Effector memory CD4-positive, alpha-beta T cell (primary cell): ENCODE measurements at regions not wholly inside any gene's neighbourhood (a gene's known extent, or its start where the extent isn't known, plus 50 kb on each side); places are given as distances from the start of the nearest gene placed in this dataset.
"Not testable (repeated sequence)": the region's sequence is repeated elsewhere in the genome, so short reads cannot be mapped to it uniquely, and the experiment has no call there.

Experiments used
- DNase-seq, 3 donors: peaks; one replicate each; pipeline ENCODE4 v3.0.0-alpha.2; 2020
- H3K27ac ChIP-seq: 2 replicates; pipeline ENCODE4 v1.7.0; 2013; ENCODE audit warnings: mild to moderate bottlenecking, low read length, moderate library complexity; ENCODE audit not compliant: insufficient read depth, poor library complexity, severe bottlenecking
- H3K27me3 ChIP-seq: replicated peaks from 2 replicates; pipeline ENCODE4 v1.7.0; 2013; ENCODE audit warnings: mild to moderate bottlenecking, low read length; ENCODE audit not compliant: insufficient read depth, control insufficient read depth, poor library complexity, severe bottlenecking
- H3K36me3 ChIP-seq: 2 replicates; pipeline ENCODE4 v1.7.0; 2013; ENCODE audit warnings: mild to moderate bottlenecking, low read length, moderate library complexity; ENCODE audit not compliant: control insufficient read depth, insufficient read depth
- H3K4me1 ChIP-seq: 2 replicates; pipeline ENCODE4 v1.7.0; 2013; ENCODE audit warnings: low read length, mild to moderate bottlenecking; ENCODE audit not compliant: control insufficient read depth, insufficient read depth, poor library complexity, severe bottlenecking
- H3K4me3 ChIP-seq: 2 replicates; pipeline ENCODE4 v1.7.0; 2013; ENCODE audit warnings: low read length, low read depth, mild to moderate bottlenecking; ENCODE audit not compliant: insufficient read depth, poor library complexity, severe bottlenecking
- H3K9me3 ChIP-seq: 2 replicates; pipeline ENCODE4 v1.7.0; 2013; ENCODE audit warnings: mild to moderate bottlenecking, low read length, moderate library complexity; ENCODE audit not compliant: control insufficient read depth

DNA sequence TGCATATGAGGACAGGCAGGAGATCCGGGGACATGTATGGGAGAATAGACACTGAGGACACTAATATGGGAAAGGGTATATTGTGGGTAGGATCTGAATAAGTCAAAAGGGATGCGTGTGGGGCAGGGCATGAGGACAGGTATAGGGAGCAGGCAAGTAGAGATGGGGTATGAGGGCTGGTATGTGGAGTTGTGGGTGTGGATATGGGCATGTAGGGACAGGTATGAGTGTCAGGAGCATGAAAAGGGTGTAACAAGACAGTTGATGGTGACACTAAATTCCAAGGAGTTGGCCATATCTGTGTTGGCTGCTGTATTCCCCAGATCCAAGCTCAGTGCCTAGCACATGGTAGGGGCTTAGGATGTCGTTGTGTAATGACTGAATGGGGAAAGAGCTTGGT, 84.4 kb upstream of the PAX2 start:
- peaks cover 23% of the 10 kb centered on the region for H3K27me3 ChIP-seq
- no peak for DNase-seq

DNA sequence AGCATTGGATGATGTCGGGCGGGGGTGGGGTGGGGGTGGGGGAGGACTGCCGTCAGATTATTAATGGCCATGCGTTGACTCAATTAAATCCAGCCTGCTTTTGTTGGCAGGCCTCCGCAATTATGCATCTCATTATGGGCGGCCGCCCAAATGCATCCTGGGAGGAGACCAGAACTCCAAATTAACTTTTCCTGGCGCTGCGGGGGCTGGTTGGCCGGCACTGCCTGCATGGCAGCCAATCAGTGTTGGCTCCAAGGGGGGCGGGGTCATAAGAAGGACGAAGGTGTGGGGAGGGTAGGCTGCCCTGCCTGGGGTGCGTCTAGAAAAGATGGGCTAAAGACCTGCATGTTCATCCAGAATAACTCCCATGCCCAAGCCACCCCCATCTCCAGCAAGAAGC, 83.9 kb upstream of the PAX2 start:
- H3K4me3 ChIP-seq: no peak overlapping the region
- H3K27me3 ChIP-seq: peaks cover 20% of the 10 kb centered on the region
- no peak overlapping the region for H3K27ac ChIP-seq
- H3K36me3 ChIP-seq: no peaks in the 10 kb centered on the region
- H3K9me3 ChIP-seq: no peaks in the 10 kb centered on the region
- H3K4me1 ChIP-seq: no peaks in the 10 kb centered on the region
- DNase-seq: no peak

More for the DNA sequence above, 84.4 kb upstream of the PAX2 start:
- Histone ChIP-seq H3K36me3 (no peaks in the 10 kb centered on the region), H3K4me1 (peaks cover 2% of the 10 kb centered on the region), H3K9me3 (no peaks in the 10 kb centered on the region), H3K27ac (no peak overlapping the region), H3K4me3 (no peak overlapping the region)

DNA sequence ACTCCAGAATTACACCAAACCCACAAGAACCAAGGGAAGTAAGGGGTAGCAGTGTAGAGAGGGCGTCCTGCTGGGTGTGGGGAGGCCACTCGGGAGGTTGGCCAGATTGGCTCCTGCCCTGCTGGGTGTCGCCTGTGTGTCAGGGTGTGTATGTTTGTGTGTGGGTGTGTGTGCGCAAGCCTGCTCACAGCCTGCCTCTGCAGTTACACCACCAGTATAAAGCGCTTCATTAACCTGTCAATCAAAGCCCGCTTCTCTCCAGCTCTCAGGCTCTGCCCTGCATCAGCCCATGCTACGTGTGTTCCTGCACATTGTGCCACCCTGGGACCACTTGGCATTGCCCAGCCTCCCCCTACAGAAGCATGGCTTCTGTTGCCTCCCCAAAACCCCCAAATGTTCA, 83.3 kb upstream of the PAX2 start:
- H3K4me3 ChIP-seq: no peak overlapping the region
- H3K27ac ChIP-seq: no peak overlapping the region
- no peaks in the 10 kb centered on the region for H3K4me1 ChIP-seq
- DNase-seq: no peak
- peaks cover 16% of the 10 kb centered on the region for H3K27me3 ChIP-seq
- no peaks in the 10 kb centered on the region for H3K9me3 ChIP-seq
- H3K36me3 ChIP-seq: no peaks in the 10 kb centered on the region

DNA sequence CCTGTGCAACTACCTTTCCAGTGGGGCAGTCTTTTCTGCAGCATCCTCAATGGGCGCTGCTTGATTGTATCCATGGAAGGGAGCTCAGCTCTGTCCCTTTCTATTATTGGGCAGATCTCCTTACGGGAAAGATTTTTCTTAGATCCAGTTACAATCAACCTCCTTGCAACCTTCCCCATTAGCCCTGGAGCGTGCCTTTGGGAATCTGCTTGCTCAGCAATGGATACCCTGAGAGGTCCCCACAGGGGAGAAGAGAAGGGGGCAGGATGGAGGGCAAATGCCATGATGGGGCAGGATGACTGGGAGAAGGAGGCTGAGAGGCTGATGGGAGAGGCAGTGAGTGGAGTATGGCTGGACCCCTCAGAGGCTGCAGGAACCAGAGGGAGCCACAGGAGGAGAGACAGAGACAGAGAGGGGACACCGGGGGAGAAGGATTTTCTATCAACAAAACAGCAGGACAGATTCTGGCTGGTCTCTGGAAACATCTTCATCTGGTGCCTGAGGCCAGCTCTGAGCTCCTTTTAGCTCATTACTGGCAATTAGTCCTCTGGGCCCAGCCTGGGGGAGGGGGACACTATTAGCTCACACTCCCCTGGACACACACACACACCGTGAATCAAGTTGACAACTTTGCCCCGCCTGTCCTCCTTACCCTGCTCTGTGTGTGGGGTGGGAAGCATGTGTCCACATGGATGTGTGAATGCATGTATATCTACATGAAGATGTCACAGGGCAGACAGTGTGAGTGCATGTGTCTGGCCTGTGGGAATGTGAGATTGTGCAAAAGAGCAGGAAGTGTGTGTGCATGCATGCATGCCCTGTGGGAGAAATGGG, 80.8 kb upstream of the PAX2 start:
- H3K4me1 ChIP-seq: no peaks in the 10 kb centered on the region
- no peak overlapping the region for H3K4me3 ChIP-seq
- peaks cover 15% of the 10 kb centered on the region for H3K27me3 ChIP-seq
- no peak overlapping the region for H3K27ac ChIP-seq
- no peaks in the 10 kb centered on the region for H3K36me3 ChIP-seq
- DNase-seq: no peak
- H3K9me3 ChIP-seq: no peaks in the 10 kb centered on the region

DNA sequence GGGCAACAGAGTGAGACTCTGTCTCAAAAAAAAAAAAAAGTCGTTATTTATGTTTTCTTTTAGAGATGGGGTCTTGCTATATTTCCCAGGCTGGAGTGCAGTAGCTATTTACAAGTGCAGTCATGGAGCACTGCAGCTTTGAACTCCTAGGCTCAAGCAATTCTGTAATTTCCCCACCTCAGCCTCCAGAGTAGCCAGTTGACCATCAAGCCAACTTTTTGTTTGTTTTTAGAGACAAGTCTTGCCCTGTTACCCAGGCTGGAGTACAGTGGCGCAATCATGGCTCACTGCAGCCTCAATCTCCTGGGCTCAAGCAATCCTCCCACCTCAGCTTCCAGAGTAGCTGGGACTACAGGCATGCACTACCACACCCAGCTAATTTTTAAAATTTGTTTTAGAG, 78.7 kb upstream of the PAX2 start:
- peaks cover 29% of the 10 kb centered on the region for H3K27me3 ChIP-seq
- H3K27ac ChIP-seq: not testable (repeated sequence)

DNA sequence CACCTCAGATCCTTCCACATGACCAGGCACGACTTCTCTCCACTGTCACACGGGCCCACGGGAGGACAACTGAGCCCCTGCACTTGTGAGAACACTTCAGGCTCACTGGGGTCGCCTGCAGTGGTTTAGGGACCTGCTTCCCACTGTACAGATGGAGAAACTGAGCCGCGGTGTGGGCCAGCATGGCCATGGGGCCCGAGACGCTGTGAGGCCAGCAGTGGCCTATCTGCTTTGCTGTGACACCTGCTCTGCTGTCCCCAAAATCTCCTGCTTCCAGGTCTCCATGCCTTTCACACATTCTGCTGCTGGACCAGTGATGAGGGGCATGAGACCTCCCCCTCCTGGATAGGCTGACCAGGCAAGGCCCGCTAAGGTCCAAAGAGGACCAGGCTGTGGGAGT, 75.8 kb upstream of the PAX2 start:
- Histone ChIP-seq H3K9me3 (no peaks in the 10 kb centered on the region), H3K4me1 (no peaks in the 10 kb centered on the region), H3K36me3 (no peaks in the 10 kb centered on the region), H3K27ac (no peak overlapping the region), H3K27me3 (peaks cover 29% of the 10 kb centered on the region), H3K4me3 (no peak overlapping the region)
- DNase-seq: no peak

More for the DNA sequence above, 78.7 kb upstream of the PAX2 start:
- not testable (repeated sequence) for H3K36me3 ChIP-seq, H3K4me3 ChIP-seq, DNase-seq, H3K9me3 ChIP-seq, H3K4me1 ChIP-seq

DNA sequence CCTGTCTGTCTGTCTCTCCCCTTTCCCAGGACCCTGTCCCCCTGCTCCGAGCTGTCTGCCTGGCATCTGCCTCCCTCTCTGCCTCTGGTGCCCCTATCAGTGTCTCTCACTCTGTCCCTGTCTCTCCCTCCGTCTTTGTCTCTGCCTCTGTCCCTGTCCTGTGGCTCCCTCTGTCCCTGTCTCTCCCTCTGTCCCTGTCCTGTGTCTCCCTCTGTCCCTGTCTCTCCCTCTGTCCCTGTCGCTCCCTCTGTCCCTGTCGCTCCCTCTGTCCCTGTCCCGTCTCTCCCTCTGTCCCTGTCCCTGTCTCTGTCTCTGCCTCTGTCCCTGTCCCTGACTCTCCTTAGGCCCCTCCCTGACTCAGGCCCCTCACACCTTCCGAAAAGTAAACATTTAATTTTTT, 75.0 kb upstream of the PAX2 start:
- H3K36me3 ChIP-seq: no peaks in the 10 kb centered on the region
- no peak for DNase-seq
- H3K4me1 ChIP-seq: no peaks in the 10 kb centered on the region
- no peaks in the 10 kb centered on the region for H3K9me3 ChIP-seq
- peak overlapping the region; percentile 22 for H3K4me3 ChIP-seq
- no peak overlapping the region for H3K27ac ChIP-seq
- H3K27me3 ChIP-seq: peaks cover 29% of the 10 kb centered on the region

DNA sequence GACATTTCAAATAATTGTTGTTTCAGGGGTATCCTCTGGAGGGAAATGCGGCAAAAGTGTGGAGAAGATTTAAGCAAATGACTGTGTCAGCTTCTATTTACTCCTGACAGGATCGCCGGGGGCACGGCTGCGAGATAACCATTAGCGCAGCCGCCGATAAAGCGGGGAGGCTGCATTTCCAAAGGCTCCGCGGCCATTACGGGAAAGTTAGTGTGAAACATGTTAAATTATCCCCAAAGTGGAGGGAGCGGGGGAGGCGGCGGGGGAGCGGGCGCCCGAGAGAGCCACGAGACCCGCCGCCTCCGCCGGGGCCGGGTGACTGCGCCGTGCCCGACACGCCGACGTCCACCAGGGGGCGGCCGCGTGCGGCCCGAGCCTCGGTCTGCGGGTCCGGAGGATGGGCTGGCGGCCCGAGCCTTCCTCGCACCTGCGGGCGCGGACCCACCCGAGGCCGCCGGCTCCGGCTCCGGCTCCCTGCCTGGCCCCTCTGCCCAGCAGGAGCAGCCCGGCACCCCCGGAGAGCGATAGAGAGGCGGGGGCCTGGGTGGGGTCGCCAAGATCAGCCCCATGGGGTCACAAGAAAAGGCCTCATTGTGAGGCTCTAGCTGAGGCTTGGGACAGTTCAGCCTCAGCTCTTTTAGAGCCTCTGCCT, 74.4 kb upstream of the PAX2 start:
- Histone ChIP-seq H3K27me3 (peaks cover 29% of the 10 kb centered on the region), H3K9me3 (no peaks in the 10 kb centered on the region), H3K4me3 (peak overlapping the region; percentile 22), H3K36me3 (no peaks in the 10 kb centered on the region), H3K27ac (no peak overlapping the region), H3K4me1 (no peaks in the 10 kb centered on the region)
- peak; percentile 17 to 38 (median 25) for DNase-seq

DNA sequence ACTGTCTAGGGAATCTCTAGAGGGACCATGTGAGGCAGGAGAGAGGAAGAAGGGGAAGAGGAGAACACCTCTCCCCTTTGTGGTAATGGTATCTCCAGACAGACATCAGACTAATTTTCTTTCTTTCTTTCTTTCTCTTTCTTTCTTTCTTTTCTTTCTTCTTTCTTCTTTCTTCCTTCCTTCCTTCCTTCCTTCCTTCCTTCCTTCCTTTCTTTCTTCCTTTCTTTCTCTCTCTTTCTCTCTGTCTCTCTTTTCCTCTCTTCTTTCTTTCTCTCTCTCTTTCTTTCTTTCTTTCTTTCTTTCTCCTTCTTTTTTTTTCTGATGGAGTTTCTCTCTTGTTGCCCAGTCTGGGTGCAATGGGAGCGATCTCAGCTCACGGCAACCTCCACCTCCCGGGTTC, 73.2 kb upstream of the PAX2 start:
- Histone ChIP-seq H3K27me3 (peaks cover 29% of the 10 kb centered on the region), H3K4me3 (no peak overlapping the region), H3K9me3 (no peaks in the 10 kb centered on the region), H3K27ac (no peak overlapping the region), H3K4me1 (no peaks in the 10 kb centered on the region), H3K36me3 (no peaks in the 10 kb centered on the region)
- no peak for DNase-seq

DNA sequence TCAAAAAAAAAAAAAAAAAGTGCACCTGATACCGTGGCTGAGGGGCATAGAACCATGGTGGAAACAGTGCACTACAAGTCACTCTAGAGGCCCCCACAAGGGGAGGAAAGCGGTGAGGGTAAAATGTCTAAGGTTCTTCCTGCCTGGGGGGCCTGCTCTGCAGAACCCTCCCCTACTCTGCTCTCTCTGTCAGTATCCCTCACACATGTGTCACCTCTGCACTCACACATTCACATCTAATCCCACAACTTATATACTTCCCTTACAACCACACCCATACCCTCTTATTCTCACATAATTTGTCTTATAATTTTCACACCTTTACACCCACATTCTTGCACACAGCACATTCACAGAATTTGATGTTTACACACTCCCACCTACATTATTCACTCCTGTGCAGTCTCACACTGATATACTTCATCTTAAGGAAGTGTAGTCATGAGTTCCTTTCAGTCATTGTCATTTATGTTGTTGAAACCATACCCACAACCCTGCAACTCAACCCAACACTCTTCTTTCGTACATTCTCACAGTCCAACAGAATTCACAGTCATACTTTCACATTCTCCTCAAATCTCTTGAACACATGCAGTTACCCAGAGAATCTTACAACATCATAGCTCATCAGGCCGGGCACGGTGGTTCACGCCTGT, 68.0 kb upstream of the PAX2 start:
- DNase-seq: no peak
- H3K27ac ChIP-seq: no peak overlapping the region
- no peak overlapping the region for H3K4me3 ChIP-seq
- no peaks in the 10 kb centered on the region for H3K9me3 ChIP-seq
- peaks cover 18% of the 10 kb centered on the region for H3K27me3 ChIP-seq
- peaks cover 3% of the 10 kb centered on the region for H3K4me1 ChIP-seq
- H3K36me3 ChIP-seq: no peaks in the 10 kb centered on the region
